HG02973 (cell line): ENCODE measurements at regions not wholly inside any gene's neighbourhood (a gene's known extent, or its start where the extent isn't known, plus 50 kb on each side); places are given as distances from the start of the nearest gene placed in this dataset.

ENCODE experiments used
- ATAC-seq: cut with Tn5 transposase; IDR thresholded peaks from one replicate; pipeline ENCODE4 v1.9.1; 2021; ENCODE audit warnings: moderate library complexity; ENCODE audit not compliant: unreplicated experiment

DNA sequence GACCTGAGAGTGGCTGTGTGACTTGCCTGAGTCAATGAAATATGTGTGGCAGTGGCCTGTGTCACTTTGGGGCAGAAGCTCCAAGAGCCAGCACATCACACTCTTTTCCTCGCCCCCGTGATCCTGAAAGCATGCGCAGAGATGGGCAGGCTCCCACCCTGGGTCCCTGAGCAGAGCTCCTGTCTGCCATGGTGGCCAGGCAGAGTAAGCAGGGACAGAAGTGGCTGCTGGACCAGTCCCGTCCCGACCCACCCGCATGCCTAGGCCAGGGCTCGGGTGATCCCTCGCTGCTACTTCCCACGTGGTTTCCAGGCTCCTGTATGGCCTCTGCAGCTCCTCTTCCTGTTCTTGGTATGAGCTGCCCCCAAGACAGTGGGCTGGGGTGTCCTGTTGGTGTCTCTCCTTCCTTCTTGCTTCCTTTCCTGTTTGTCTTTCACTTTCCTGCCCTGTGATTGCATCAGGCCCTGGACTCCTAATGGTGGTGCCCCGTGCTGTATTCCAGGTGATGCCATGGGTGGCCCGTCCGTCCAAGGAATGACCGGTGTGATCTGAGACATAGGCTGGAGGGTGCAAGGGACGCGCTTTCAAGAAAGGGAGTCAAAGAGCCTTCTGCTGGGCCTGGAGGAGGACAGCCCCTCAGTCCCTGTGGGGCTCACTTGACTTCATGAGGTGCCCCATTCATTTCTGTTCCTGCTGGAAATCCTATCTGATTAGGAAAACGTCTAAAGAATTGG, 71.4 kb upstream of the SHH start:
- ATAC-seq = no peak

DNA sequence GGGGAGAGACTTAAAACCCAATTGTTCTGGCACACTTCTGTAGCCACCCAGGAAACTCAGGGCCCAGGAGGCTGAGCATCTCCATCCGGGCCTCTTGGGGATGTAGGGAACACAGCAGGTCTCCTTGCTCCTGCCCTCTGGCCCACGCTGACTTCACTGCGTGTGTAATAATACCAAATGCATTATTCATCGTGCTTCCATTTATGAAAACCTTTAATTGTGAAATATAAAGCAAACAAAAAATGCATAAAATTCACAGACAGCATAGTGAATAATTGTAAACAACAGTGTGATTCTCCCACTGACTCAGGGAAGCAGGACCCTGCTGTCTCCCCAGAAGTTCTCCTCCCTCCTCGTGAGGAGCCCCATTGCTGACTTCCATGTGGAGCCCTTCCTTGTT, 70.3 kb upstream of the SHH start:
- no peak for ATAC-seq

DNA sequence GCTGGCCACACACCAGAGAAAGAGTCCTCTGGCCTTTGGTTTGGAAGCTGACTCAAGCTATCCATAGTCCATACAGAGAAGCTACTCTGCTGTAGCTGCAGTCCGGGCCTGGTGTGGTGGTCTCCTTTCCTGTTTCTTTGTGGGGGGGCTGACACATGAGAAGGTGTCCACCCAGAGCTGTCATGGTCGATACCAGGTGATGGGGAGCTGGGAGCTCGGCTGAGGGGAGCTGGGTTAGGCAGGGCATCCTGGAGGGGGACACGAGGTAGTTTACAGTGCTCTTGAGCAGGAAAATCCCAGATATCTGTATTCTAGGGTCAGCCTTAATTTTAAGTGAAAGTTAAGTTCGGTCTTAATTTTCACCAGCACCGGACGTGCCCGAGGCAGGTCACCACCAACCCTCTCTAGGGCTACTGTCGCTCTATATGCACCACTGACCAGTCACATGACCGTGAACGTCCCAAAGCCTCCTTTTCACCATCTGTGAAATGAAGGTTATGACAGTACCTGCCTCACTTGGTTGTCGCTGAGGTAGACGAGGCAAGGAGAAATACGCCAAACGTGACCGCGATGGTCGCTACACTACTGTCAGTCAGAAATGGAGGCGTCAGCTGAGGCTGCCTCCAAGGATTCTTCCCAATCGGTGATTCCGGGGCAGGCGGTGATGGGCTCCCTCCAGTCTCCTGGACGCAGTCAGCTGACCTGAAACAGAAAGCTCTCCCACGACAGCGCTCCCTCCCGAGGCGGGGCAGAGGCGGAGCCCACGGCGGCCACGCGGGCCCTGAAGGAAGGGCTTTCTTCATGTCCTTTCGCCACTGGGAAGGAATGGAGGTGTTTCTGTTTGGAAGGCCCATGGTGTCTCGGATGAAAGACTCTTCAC, 69.4 kb upstream of the SHH start:
- no peak for ATAC-seq

DNA sequence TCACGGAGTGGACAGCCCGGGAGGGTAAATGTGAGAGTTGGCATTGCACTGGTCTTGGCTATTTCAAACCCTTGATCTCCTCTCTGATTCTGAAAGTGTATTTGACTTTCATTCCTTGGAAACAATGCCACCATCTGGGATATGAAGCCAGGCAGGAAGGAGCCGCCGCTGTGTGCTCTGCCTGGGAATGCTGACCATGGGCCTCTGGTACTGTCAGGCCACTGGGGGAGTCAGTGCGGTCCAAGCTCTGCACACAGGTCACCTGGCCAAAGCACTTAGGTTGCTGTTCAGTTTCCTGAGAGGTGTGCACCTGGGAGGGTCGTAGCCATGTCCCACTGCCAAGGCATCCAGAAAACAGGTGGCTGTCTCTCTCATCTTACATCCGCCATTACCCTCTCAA, 68.5 kb upstream of the SHH start:
- no peak for ATAC-seq

DNA sequence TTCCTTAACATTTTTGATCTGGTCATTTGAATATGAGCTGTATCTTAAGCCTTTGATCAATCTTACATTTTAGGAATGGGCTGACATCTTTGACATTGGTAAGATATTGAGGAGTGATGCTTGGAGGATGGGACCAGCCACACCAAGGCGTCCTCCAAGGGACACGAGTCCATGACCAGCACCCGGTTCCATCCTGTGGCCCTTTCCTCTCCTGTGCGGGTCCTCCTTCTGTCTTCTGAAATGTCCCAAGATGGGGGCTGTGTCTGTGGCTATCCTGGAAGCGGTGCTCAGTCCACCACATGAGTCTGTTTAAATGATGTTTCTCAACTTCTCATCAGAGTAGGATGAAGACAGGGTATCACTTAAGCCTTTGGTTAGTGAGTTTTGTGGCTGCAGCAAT, 67.3 kb upstream of the SHH start:
- ATAC-seq = no peak

DNA sequence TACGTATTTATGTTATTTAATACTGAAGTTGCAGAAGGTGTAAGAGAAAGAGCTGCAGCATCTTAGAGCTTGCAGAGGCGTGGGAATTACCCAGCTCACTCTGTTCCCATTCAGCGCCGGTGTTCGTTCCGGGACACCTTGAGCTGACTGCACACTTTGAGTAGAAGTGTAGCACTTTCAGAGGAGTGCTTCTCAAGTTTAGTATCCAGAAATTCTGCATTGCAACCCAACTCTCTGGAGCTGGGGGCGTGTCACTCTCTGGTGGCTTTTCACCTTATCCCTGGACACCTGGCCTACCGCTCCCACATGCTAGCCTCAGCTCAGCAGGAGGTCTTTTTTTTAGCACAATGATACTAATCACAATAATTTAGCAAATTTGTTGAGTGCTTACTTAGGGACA, 66.4 kb upstream of the SHH start:
- no peak for ATAC-seq

DNA sequence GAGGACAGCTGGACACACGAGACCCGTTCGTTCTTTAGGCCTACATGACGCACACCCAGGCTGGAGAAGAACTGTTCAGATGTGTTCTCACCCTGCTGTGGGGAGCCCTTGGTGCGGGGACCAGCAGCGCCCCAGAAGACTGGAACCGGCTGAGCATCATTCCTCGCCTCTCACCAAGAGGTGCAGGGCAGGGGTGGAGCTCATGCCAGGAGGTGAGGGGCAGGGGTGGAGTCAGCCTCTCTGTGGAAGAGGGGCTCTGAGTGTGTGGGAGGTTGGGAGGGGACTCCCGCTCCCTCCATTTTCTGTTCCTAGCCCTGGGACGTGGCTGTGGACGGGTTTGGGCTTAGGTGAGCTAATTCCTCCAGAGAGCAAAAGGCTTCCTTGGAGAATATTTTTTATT, 66.0 kb upstream of the SHH start:
- no peak for ATAC-seq

DNA sequence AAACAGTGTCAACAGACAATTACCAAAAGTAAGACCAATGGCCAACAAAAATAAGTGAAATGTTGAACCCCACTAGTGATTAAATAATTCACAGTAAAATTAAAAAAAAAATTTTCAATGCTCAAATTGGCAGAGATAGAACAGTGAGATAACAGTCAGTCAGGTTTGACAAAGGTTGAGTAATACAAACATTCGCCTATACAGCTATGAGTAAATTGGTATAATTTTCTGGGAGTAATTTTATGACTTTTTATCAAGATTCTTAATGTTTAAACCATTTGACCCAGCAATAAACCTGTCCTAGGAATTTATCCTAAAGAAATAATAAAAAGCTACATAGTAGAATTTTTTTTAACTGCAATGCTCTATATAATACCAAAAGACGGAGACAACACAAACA, 64.9 kb upstream of the SHH start:
- ATAC-seq = no peak

DNA sequence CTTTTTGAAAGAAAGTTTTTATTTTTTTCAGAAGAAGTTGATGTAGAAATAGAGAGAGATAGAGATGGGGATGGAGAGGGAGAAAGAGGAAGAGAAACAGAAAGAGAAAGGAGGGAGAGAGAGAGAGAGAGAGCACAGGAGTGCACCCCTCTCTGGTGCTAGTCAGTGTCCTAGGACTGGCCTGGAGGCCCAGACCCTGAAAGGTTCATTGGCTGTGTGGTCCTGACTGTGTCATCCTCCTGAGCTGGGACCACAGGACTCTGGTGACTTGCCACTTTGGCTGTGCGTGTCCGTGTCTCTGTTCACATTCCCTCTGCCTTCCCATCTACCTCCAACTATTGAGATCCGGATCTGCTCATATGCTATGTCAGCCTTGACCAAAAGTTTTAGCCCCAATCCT, 62.1 kb upstream of the SHH start:
- ATAC-seq = no peak

DNA sequence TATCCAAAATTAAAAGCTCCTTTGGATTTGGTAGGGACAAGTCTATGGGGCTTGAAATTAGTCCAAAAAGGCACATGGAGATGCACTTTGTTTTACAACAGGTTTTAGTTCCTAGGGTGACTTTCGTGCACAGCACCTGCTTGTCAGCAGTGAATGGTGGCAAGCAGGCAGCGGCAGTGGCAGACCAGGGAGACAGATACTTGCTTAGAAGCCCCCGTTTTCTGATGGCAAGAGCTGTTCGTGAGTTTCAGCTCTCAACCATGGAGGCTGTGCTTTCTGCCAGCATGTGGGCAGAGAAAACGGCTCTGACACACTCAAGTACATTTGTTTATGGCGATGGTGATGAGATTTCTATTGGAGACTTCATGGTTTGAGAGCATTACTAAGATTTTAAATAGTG, 61.7 kb upstream of the SHH start:
- ATAC-seq = no peak

DNA sequence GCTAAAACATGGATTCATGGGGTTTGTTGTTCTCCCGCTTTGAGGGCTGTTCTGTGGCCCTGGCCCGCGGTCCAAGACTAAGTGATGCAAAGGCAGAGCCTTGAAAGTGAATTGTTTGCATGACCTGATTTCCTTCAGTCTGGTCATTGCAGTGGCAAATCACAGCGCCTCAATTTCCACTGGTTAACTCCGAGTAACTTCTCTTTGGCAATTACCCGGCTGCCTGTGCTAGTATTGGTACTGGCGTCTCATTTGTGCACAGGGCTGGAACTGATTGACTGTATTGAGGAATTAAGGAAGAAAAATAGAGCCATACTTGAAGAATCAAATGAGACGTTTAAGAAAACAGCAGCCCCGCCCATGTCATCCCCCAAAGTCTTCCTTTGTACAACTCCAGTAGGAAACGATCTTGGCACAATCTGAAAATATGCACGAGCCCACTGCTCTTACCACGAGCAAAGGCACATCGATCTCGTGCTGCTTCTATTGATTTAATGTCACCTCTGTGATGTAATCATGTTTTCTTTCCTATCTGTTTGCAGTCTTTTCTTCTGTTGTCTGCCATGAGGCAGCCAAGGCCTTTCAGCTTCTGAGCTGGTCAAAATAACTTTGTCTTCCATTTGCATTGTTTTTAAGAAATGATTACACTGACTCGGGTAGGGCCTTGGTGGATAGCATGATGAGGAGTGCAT, 60.6 kb upstream of the SHH start:
- ATAC-seq = no peak

DNA sequence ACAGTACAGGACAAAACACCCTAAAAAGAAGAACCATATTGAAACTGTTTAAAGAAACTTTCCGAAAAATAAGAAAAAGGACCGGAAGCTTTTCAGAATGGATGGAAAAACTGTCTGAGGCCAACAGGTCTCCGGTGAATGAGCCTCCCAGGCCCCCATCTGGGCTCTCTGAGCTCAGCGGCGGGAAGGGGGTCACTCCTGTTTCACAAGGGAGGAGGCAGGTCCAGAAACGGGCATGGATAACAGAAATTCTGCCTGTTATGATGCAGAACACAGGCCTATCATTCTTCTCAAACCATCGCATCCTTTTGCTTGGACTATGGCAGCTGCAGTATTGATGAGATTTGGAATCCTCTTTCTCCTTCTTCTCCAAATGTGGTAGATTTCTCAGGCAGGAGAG, 58.9 kb upstream of the SHH start:
- ATAC-seq = no peak

DNA sequence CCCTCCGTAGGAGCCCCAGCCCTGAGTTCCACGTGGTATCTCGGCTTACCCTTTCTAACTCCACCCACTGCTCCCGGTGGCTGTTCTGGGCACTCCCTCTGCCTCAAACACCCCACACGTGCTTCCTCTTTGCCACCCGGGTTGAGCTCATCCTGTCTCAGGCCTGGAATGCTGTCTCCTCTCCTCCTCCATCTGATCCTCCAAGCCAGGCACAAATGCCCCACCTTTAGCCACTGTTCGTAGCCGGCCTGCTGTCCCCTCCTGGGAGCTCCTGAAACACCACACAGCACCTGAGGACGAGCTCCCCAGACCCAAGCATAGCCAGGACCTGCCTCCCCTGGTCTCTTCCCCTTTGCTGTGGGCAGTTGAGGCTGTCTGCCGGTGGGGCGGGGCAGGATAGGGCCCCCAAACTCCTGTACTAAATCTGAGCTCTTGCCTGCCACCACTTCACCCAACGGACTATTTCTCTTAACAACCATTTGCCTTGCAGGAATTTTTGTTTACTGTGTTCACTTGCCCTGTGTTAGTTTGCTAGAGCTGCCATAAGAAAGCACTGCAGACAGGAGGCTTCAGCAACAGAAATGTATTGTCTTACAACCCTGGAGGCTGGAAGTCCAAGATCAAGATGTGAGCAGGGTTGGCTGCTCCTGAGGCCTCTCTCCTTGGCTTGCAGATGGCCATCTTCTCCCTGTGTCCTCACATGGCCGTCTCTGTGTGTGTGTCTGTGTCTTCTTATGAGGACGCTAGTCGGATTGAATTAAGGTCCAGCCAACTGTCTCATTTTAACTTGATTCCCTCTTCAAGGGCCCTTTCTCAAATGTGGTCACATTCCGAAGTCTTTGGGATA, 58.3 kb upstream of the SHH start:
- no peak for ATAC-seq

DNA sequence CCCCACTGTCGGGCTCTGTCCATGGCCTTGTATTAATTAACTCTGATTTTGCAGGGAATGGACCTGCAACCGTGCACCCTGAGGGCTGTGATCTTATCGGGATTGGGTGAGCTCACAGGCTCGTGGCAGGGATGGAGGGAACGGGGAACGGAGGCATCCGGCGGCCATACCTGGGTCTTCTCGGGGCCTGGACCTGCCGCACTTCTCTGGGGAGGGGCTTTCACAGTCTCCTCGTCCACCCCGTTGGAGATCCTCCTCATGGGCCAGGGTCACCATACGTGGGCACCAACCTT, 57.5 kb upstream of the SHH start:
- ATAC-seq = no peak

DNA sequence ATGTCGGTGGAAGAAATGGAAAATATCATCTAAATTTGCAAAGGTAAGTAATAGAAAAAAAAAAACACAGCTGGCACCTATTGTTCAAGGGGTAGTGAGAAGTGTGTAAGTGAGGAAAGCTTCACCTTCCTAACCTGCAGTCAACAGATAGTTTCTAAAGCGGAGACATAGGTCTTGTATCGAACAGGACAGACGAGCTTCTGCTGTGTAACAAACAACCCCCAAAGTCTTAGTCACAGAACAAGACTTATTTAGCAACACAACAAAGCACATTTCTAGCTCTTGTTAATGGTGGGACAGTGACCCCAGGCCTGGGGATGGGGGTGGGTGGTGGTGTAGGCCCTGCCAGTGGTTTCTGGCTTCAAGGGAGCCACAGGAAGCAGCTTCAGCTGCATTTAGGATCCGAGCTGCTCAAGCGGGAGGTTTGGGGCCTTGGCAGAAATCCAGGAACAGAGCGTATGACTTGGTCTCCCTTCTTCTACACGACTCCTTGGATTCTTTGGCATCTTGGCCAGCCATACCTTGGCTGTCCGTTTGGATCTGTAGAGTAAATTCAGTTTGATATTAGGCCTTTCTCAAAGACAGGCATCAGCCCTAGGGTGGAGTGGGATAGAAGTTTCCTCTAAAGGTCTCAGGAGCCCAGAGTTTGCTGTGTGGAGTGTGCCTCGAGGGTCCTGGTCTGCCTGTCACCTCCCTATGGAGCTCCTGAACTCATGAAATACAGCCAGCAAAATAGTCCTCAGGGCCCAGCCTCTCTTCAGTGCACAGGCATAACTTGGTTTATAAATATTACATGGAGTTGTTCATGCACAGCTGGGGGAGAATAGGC, 56.9 kb upstream of the SHH start:
- no peak for ATAC-seq

DNA sequence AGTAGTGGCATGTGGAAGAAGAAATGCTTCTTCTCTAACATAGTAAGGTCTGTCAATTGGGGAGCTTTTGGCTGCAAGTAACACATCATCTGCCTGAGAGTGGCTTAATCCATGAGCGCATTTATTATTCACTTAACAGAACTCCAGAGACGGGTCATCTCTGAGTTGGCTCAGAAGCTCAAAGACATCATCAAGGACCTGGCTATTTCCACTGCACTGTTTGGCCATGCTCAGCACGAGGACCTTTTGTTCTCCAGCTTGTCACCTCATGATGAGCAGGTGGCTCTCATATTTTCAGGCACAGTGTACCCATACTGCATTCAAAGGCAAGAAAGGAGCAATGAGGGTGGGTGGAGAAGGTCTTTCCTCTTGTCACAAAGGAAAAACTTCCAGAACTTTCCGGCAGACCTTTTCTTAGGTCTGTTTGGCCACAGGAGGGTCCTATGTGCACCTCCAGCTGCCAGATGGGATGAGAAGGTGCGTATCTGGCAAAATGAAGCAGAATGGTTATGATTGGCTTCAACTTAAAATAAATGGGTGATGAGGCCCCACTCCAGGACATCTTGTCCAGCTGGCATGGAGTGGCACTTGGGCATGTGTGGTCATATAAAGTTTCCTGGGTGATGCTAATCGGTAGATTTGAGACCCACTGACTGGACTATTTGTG, 55.6 kb upstream of the SHH start:
- no peak for ATAC-seq

DNA sequence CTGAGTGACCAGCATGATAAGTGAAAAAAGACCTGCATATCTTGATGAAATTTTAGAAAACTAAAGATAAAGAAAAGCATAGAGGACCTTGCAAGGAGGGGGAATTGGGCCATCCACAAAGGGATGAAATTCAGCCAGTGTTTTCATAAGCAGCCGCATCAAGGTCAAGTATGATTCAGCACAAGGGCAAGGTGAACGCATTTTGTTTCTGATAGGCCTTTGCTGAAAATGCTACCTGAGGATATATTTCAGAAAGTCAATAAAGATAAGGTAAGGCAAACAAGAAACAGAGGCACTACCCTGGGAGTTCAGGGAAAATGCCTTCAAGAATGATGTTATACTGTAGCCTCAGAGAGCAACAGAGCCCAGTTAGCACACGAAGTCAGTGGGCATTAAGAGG, 55.0 kb upstream of the SHH start:
- no peak for ATAC-seq

DNA sequence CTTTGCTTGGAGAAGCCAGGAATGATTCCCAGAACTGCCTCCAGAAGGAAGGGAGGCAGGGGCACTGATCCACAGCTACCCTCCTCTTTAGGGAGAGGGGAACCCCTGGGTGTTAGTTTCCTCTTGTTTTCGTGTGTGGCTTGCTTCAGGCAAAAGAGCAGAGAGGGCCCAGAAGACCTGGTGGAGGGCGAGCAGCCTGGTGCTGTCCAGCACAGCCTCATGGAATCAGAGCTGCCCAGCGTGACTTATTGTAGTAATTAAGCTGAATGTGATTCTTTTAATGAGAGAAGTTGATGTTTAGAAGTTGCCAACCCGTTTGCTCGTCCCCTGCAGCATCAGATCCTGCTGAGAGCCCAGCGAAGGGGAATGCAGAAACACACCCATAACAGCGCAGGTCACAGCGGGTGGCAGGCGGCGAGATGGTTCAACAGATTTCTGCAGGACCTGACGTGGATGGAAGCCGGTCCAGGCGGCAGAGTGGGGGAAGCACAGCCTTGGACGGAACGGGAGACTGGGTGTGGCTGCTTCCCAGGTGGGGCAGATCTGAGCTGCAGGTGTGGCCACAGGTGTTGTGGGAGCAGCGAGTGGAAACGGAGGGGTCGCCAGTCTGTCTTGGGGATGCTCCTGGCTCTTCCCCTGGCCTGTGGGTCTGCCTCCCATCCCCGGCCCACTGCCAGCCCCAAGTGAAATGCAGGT, 53.7 kb upstream of the SHH start:
- no peak for ATAC-seq

DNA sequence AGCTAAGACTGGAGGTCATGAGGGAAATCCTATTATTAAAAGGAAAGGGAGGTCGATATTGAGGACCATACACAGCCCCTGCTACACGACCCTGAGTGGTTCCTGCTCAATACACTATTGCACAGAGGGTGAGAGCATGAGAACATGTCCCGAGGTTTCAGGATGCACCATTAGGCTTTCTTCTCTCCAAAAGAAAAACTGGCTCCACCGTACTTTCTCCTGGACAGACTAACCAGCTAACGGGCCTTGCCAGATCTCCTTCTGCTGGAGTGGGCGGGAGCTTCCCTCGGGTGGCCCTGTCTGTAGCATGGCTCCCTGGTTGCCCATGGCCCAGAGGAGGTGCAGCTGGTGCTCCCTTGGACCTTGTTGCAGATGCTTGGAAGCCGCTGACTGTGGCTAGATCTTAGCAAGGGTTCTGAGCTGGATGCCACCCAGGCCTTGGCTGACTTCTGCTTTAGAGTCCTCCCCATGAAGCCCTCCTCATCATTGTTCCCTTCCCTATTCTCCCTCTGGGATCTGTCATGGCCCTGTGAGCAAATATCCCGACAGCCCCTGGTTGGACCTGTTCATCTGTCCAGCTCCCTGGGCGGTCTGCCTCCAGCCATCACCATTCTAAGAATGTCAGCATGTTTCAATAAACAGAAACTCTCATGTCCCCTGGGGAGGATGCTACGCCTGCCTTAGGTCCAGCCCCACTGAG, 52.9 kb upstream of the SHH start:
- ATAC-seq = no peak
